Mesenchymal stem cell (in vitro differentiated cells and primary cell): ENCODE measurements at regions not wholly inside any gene's neighbourhood (a gene's known extent, or its start where the extent isn't known, plus 50 kb on each side); places are given as distances from the start of the nearest gene placed in this dataset.

Source experiments
- DNase-seq: peaks from one replicate; pipeline ENCODE4 v3.0.0-alpha.2; 2013
- H2AFZ ChIP-seq: one replicate; pipeline ENCODE4 v1.6.1; 2013; ENCODE audit warnings: low read depth, mild to moderate bottlenecking, control low read depth, inconsistent platforms, low read length, moderate library complexity
- H2AK5ac ChIP-seq: 2 replicates; pipeline ENCODE4 v1.6.1; 2013; ENCODE audit warnings: low read length, moderate library complexity, mild to moderate bottlenecking, inconsistent platforms; ENCODE audit not compliant: severe bottlenecking
- H2BK120ac ChIP-seq: one replicate; pipeline ENCODE4 v1.6.1; 2013; ENCODE audit warnings: low read depth, mild to moderate bottlenecking, inconsistent platforms, low read length, moderate library complexity
- H2BK12ac ChIP-seq, 2 experiments: one replicate each; pipeline ENCODE4 v1.6.1; 2013; ENCODE audit warnings: inconsistent platforms in 2 of 2, low read length in 2 of 2, mild to moderate bottlenecking in 2 of 2, moderate library complexity in 2 of 2, control low read depth in 1 of 2
- H2BK15ac ChIP-seq: one replicate; pipeline ENCODE4 v1.6.1; 2013; ENCODE audit warnings: mild to moderate bottlenecking, low read depth, inconsistent platforms; ENCODE audit not compliant: poor library complexity, severe bottlenecking
- H2BK5ac ChIP-seq: 2 replicates; pipeline ENCODE4 v1.6.1; 2013; ENCODE audit warnings: low read depth, mild to moderate bottlenecking, low read length, control low read depth, inconsistent platforms; ENCODE audit not compliant: poor library complexity, severe bottlenecking
- H3K14ac ChIP-seq, 2 experiments: one replicate each; pipeline ENCODE4 v1.6.1; 2013; ENCODE audit warnings: inconsistent platforms in 2 of 2, low read length in 2 of 2, control low read depth in 1 of 2, mild to moderate bottlenecking in 1 of 2, moderate library complexity in 1 of 2
- H3K18ac ChIP-seq, 2 experiments: one replicate each; pipeline ENCODE4 v1.6.1; 2013; ENCODE audit warnings: inconsistent platforms in 2 of 2, low read length in 2 of 2, control low read depth in 1 of 2, low read depth in 1 of 2, mild to moderate bottlenecking in 1 of 2
- H3K23ac ChIP-seq, 2 experiments: one replicate each; pipeline ENCODE4 v1.6.1; 2013; ENCODE audit warnings: inconsistent platforms in 2 of 2, low read length in 2 of 2, mild to moderate bottlenecking in 2 of 2, moderate library complexity in 2 of 2, control low read depth in 1 of 2
- H3K27ac ChIP-seq: 2 replicates; pipeline ENCODE4 v1.5.1; 2013; ENCODE audit warnings: mild to moderate bottlenecking, moderate library complexity, low read length, control low read depth, inconsistent platforms; ENCODE audit not compliant: poor library complexity, severe bottlenecking
- H3K27me3 ChIP-seq, 2 experiments: 2 replicates each; pipeline versions ENCODE4 v1.6.1 to v1.7.0; 2013; ENCODE audit warnings: low read length in 2 of 2, mild to moderate bottlenecking in 2 of 2, moderate library complexity in 2 of 2, control low read depth in 1 of 2, inconsistent platforms in 1 of 2; ENCODE audit not compliant: control insufficient read depth in 1 of 2, insufficient read depth in 1 of 2
- H3K36me3 ChIP-seq, 2 experiments: 2 replicates each; pipeline versions ENCODE4 v1.6.1 to v1.7.0; 2013; ENCODE audit warnings: low read length in 2 of 2, control low read depth in 1 of 2, inconsistent platforms in 1 of 2, low read depth in 1 of 2, mild to moderate bottlenecking in 1 of 2; ENCODE audit not compliant: insufficient read depth in 2 of 2, control insufficient read depth in 1 of 2
- H3K4ac ChIP-seq, 2 experiments: one replicate each; pipeline ENCODE4 v1.6.1; 2013; ENCODE audit warnings: inconsistent platforms in 2 of 2, low read length in 2 of 2, mild to moderate bottlenecking in 2 of 2, moderate library complexity in 2 of 2, control low read depth in 1 of 2, low read depth in 1 of 2
- H3K4me1 ChIP-seq: 2 replicates; pipeline ENCODE4 v1.6.1; 2013; ENCODE audit warnings: low read depth, low read length, control low read depth; ENCODE audit not compliant: control insufficient read depth, insufficient read depth
- H3K4me2 ChIP-seq: 2 replicates; pipeline ENCODE4 v1.6.1; 2013; ENCODE audit warnings: low read length, mild to moderate bottlenecking, inconsistent platforms; ENCODE audit not compliant: poor library complexity, severe bottlenecking
- H3K4me3 ChIP-seq, 2 experiments: 2 replicates each; pipeline versions ENCODE4 v1.5.1 to v1.7.0; 2013; ENCODE audit warnings: low read length in 2 of 2, mild to moderate bottlenecking in 2 of 2, control low read depth in 1 of 2, low read depth in 1 of 2; ENCODE audit not compliant: insufficient read depth in 1 of 2
- H3K79me1 ChIP-seq: replicated peaks from 2 replicates; pipeline ENCODE4 v1.6.1; 2013; ENCODE audit warnings: mild to moderate bottlenecking, control low read depth, low read length, inconsistent platforms; ENCODE audit not compliant: poor library complexity, severe bottlenecking
- H3K9ac ChIP-seq: 2 replicates; pipeline ENCODE4 v1.7.0; 2013; ENCODE audit warnings: mild to moderate bottlenecking, low read length, moderate library complexity
- H3K9me3 ChIP-seq: 2 replicates; pipeline ENCODE4 v1.7.0; 2013; ENCODE audit warnings: mild to moderate bottlenecking, low read length; ENCODE audit not compliant: control insufficient read depth
- H4K8ac ChIP-seq: one replicate; pipeline ENCODE4 v1.6.1; 2013; ENCODE audit warnings: inconsistent platforms, mild to moderate bottlenecking, low read length, moderate library complexity
- H4K91ac ChIP-seq: one replicate; pipeline ENCODE4 v1.6.1; 2013; ENCODE audit warnings: mild to moderate bottlenecking, low read length, inconsistent platforms
- WGBS: methylation state at CpG from one replicate; pipeline ENCODE4 v1.1.7; 2013; ENCODE audit warnings: mixed read lengths; 5-methylcytosine and 5-hydroxymethylcytosine counted together

- Histone ChIP-seq H3K9ac (no peak overlapping the region), H3K27me3 (no peaks in the 10 kb centered on the region), H3K4me1 (no peaks in the 10 kb centered on the region), H3K36me3 (peaks cover 5 to 39% of the 10 kb centered on the region in 2 experiments), H3K79me1 (no peaks in the 10 kb centered on the region), H4K8ac (no peak overlapping the region), H2AK5ac (no peak overlapping the region), H2BK120ac (no peak overlapping the region), H3K4me2 (no peak overlapping the region), H4K91ac (no peak overlapping the region), H3K23ac (no peak overlapping the region), H3K14ac (no peak overlapping the region), H2BK12ac (no peak overlapping the region), H3K18ac (no peak overlapping the region), H3K9me3 (no peaks in the 10 kb centered on the region), H3K27ac (no peak overlapping the region), H2BK15ac (no peak overlapping the region), H3K4me3 (no peak overlapping the region), H3K4ac (no peak overlapping the region), H2AFZ (no peak overlapping the region), H2BK5ac (no peak overlapping the region)
- no peak for DNase-seq
- over 99% methylated on average over 3 of the region's 3 CpGs for WGBS
Observed at GRCh38 chr7:139177696-139178095, 53.3 kb upstream of the UBN2 start.

GRCh38 chr7:139180700-139181311 lies 50.2 kb upstream of the UBN2 start:
- Histone ChIP-seq H3K36me3 (peaks cover 4 to 47% of the 10 kb centered on the region in 2 experiments), H3K14ac (no peak overlapping the region), H3K27ac (no peak overlapping the region), H4K91ac (no peak overlapping the region), H2BK120ac (no peak overlapping the region), H4K8ac (no peak overlapping the region), H3K4me2 (no peak overlapping the region), H3K18ac (no peak overlapping the region), H2BK12ac (no peak overlapping the region), H3K4ac (no peak overlapping the region), H2BK5ac (no peak overlapping the region), H2BK15ac (no peak overlapping the region), H2AK5ac (no peak overlapping the region), H3K27me3 (no peaks in the 10 kb centered on the region), H2AFZ (no peak overlapping the region), H3K4me3 (no peak overlapping the region), H3K79me1 (no peaks in the 10 kb centered on the region), H3K23ac (no peak overlapping the region), H3K4me1 (no peaks in the 10 kb centered on the region), H3K9ac (no peak overlapping the region), H3K9me3 (no peaks in the 10 kb centered on the region)
- 73% methylated on average over 5 of the region's 5 CpGs for WGBS
- DNase-seq, result peak; percentile 32
